HG02759 (cell line): ENCODE measurements at regions not wholly inside any gene's neighbourhood (a gene's known extent, or its start where the extent isn't known, plus 50 kb on each side); places are given as distances from the start of the nearest gene placed in this dataset.
"Not testable (repeated sequence)": the region's sequence is repeated elsewhere in the genome, so short reads cannot be mapped to it uniquely, and the experiment has no call there.

Experiments
- ATAC-seq: cut with Tn5 transposase; IDR thresholded peaks from one replicate; pipeline ENCODE4 v1.9.1; 2021; ENCODE audit warnings: mild to moderate bottlenecking, moderate library complexity; ENCODE audit not compliant: unreplicated experiment

DNA sequence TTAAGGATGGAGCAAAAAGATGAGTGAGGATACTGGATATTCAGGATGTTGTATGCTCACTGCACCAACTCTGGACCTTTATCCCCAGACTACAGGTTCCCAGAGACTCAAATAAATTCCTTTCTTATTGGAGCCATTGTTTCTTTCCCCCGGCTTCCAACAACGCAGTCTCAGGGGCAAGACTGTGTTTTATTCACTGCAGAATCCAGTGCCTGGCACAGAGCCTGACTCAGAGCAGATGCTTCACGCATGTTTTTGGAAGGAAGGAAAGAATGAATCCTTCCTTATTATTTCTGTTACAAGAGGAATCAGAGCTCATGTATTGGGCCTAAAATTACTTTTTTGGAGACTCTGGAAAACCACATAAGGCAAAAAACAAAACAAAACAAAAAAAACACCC is 96.0 kb upstream of the VGLL4 start:
- ATAC-seq, result no peak

DNA sequence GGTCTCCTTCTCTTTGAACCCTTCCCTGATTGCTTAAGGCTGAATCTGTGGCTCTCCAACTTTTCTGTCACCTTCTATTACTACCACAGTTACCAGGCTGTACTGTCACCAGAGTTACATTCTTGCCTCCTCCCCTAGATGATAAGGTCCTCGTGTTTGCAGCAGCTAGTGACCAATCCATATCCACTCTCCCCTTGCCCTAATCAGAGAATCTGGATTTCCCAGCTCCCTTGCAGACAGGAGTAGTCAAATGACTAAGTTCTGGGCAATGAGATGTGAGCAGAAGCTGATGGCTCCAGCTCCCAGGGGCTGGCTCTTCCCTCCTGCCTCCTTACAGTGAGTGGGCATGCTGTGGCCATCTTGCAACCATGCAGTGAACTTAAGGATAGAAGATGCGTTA is 95.4 kb upstream of the VGLL4 start:
- no peak for ATAC-seq

DNA sequence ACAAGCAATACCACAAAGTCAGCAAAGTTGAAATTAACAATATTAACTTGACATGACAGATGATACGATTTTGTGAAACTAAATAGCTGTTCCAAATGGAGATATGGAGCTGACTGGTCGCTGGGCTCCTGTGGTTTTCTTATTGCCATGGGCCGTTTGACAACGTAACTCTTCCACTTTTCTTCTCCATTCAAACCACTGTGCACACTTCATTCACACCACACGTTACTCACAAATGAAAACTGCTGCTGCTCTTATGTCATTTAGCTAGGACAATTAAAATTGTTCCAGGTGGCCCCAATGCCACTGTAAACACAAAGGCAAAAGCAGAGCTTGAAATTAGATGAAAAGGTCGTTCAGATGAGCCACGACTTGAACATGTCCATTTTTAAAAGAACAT is 94.0 kb upstream of the VGLL4 start:
- ATAC-seq, result no peak

DNA sequence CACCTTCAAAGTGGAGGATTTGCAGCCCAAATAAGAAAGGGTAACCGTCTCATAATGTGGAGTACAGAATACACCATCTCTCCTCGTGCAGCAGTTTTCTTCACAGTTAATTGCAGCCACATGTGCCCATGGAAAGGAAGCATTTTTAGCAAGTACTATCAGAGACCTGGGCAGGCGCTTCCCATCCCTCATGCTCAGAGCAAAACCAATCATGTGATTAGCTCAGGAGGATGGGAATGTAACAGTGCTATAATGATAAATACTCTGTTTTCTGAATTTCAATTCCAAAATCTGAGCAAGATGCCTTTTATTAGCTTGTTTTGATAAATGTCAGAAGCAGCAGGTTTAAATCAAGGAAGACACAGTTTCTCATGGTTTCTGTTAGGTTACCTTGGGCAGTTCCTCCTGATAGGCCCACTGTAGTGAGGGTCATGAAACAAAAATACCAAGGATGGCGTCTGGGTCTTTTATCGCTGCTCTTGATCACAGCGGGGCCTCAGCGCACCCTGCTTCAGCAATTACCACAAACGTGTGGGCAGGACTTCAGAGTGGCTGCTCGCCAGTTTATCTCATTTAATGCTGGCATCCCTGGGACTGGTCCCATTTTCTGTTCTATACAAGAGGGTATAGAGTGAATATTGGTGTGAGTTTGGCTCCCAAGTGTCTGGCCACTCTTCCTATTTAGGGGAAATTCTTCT is 92.6 kb upstream of the VGLL4 start:
- ATAC-seq, result no peak

DNA sequence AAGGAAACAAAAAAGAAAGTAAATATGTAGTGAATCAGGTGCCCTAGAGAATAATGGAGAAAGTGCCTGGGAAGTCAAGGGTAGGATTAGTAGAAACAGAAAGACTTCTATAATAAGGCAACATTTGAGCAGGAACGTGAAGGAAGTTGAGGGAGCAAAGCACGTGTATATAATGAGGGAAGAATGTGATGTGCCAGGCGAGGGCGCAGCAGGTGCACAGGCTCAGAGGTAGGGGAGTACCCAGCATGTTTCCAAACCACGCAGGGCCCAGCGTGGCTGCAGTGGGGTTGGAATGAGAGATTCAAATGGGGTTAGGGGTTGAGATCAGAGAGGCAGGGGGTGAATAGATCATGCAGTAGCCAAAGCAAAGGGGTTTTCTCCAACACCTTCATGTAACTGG is 91.9 kb upstream of the VGLL4 start:
- ATAC-seq, result no peak

DNA sequence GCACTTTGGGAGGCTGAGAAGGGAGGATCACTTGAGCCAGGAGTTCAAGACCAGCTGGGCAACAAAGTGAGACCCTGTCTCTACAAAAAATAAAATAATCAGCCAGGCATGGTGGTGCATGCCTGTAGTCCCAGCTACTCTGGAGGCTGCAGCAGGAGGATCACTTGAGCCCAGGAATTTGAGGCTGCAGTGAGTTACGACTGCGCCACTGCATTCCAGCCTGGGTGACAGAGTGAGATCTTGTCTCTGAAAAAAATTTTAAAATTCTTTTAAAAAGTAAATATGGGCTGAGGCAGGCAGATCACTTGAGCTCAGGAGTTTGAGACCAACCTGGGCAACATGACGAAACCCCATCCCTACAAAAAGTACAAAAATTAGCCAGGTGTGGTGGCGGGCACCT is 91.4 kb upstream of the VGLL4 start:
- ATAC-seq, result not testable (repeated sequence)

DNA sequence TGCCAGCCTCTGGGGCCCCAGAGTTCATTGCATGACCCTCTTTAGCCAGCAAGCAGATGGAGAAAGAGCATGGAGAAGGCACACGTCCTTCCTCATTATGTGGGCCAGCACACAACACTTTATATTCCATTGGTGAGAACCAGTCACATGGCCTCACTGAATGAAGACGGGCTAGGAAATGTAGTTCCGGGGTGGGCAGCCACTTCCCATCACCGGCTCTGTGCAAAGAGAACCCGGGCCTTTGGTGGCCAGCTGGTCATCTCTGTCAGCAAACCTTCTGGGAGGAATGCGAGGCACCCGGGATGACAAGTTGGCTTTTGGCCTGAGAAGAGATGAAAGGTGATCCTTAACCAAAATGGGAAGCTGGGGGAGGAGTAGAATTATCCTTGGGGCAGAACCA is 90.2 kb upstream of the VGLL4 start:
- ATAC-seq, result no peak

DNA sequence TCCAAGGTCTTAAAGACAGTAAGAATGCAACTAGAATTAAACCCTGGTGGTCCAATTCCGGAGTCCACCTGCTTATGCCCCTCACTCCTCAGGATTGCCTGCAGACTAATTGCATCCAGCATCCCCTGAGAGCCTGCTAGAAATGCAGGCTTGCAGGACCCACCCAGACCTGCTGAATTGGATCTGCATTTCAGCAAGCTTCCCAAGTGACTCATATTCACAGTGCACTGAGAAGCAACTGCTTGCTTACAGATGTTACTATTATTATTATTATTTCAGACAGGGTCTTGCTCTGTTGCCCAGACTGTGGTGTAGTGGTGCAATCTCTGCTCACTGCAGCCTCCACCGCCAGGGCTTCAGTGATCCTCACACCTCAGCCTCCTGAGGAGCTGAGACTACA is 83.5 kb upstream of the VGLL4 start:
- no peak for ATAC-seq

DNA sequence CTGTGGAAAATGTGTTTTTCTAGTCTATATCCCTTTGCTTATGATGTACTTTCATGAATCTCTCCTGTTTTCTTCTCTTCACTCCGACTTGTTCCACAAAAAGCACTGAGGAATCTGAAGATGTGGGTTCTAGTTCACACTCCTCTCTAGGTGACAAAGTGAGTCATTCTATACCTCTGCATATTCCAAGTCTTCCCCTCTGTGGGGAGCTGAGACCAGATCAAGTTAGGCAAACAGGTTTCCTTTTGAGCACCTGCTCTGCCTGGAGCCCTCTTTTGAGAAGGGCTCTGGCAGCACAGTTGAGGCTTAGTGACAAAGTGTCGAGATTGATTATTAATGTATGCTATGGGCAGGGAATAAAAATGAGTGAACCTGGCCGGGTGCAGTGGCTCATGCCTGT is 82.4 kb upstream of the VGLL4 start:
- ATAC-seq, result no peak

DNA sequence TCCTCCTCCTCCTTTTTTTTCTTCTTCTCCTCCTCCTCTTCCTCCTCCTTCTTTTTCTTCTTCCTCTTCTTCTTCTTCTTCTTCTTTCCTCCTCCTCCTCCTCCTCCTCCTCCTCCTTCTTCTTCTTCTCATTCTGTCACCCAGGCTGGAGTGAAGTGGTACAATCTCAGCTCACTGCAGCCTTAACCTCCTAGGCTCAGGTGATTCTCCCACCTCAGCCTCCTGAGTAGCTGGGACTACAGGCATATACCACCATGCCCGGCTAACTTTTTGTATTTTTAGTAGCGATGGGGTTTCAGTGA is 81.6 kb upstream of the VGLL4 start:
- ATAC-seq, result not testable (repeated sequence)

DNA sequence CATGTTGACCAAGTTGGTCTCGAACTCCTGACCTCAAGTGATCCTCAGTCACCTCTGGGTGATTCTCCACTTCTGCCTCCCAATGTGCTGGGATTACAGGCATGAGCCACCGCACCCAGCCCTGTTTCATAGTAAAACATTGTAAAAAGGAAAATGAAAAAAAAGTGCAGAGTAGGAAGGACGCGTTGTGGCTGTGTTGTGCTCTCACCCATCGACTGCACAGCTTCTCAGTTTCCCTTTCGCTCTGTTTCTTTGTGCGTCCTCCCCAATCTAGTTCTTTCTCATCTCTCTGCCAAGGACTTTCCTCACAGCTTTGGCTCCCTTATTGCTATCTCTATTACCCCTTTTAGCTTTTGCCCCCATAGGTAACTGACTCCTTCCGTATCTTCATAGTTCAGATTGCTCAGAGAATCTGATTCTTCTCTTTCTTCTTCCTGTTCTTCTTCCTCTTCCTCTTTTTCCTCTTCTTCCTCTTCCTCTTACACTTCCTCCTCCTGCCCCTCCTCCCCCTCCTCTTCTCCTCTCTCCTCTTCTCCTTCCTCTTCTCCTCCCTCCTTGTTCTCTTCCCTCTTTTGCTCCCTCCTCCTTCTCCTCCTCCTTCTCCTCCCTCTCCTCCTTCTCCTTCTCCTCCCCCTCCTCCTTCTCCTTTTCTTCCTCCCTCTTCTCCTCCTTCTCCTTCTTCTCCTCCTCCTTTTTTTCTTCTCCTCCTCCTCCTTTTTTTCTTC is 81.1 kb upstream of the VGLL4 start:
- peak; percentile 67 for ATAC-seq

DNA sequence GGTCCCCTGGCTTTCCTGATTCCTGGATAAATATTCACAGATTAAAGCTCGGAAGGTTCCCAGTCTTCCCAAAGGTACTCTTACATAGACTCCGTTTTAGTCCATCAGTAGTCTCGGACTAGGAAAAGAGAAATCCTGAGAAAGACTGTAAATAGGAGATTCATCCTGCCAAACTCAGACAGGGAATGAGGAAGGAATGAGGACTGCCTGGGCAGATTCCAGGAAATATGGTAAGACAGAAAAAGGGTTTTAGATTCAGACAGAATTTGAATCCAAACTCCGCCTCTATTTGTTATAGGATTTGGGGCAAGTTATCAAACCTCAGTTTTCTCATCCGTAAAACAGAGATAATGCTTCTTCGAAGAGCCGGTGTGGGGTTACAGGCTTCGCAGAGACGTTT is 77.8 kb upstream of the VGLL4 start:
- no peak for ATAC-seq

DNA sequence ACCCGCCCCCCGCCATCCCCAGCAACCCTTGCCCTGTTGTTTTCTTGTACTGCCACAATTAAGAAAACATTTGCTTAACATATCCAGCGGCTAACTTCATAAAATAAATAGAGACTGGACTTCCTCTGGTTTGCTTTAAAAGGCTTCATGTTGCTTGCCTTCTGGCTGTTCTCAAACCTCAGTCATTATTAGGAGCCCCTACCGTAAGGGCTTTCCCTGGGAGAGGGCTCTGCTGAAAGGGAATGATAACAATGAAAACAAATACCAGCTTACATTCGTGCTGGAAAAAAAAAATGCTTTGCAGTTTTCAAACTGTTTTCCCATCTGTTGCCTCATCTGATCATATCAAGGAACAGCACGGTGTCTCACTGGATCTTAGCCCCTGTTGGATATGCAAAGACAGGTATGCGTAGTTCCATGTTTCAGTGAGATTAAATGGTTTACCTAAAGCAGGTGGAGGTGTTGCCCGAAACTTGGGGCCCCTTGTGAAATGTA is 77.2 kb upstream of the VGLL4 start:
- no peak for ATAC-seq

DNA sequence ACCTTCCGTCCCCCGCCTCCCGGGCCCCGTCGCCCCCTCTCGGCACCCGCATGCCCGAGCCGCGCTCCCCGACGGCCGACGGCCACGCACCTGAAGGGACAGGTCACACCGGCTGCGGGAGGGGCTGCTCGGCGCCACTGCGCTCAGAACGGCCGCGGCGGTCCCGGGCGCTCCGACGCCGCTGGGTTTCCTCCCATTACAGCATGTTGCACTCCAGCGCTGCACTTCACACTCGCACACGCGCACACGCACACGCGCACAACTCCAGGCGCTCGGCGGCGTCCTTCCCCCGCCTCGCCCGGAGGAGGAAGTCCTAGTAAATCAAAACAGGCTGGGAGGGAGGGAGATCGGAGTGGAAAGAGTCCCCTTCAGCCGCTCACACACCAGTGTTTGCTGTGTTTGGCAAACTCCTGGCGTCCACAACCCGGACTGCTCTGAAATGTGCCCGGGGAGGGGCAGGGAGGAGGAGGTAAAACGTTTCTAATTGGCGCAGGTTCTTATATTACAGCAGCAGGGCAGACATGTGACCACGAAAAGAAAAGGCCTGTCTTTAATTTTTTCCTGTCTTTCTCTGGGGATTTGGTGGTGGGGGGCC is 76.7 kb upstream of the VGLL4 start:
- ATAC-seq, result no peak

DNA sequence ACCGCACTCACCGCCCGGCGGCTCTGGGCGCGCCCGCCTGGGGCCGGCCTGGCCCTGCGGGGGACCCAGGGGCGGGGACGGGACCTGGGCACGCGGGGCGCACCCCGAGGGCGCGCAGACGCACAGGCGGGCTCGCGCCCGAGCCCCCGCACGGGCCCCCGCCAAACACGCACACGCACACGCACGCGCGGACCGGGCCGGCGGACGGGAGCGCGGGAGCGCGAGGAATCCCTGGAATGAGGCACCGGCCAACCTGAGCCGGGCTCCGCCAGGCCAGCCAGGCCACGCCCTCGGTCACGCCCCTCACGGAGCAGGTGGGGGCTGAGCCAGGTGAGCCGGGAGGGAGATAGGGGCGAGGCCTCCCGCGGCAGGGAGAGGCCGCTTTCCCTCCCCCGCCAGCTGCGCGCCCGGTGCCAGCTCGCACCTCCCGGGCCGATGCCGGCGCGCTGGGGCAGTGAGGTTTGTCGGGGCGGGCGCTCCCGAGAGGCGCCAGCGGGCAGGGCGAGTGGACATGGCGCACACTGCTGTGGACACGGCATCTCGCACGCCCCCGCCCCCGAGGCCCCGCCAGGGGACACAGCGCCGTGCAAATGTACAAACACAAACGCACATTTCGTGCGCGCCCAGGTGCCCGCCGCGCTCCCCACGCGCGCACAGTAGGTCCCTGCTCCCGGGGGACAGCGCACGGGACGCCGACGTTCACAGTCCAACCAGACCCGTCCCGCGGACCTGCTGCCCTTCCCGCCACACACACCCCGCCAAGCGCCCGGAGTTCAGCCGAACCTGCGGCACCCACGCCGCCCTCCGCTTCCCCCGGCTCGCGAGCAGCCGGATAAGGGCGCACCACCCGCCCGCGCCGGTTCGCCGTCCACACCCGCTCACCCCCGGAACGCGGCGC is 75.9 kb upstream of the VGLL4 start:
- ATAC-seq, result peak; percentile 72

DNA sequence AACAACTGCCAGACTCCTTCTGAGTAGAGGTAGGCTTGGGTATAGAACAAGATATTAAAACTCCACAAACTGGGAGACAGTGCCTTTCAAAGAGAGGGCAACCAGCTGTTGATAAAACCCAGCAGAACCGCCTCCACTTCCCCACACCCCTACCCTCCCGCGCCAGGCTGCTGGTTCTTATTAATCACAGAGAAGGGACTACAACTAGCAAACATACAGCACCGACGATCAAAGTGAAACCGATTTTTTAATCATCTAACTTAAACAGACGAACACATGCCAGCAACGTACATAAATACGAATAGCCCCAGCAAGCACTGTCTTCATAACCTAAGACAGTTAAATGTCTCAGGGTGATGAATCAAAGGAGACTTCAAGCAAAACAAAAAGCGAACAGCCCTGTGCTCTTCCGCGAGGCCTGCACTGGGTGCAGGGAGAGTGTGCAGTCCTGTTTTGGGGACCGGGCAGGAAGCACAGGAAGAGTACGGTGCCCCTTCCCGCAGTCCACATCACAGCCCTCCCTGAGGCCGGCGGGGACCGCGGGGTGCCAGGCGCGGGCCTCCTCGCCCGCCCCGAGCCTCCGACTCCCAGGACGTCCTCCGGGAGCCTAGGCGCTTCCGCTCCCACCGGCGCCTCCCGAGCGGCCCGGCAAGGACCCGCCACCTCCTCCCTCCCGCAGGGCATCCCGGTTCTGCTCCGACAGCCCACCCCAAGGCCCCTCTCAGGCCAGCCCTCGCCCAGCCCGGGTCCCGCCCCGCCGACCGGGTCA is 75.1 kb upstream of the VGLL4 start:
- ATAC-seq, result peak; percentile 27

DNA sequence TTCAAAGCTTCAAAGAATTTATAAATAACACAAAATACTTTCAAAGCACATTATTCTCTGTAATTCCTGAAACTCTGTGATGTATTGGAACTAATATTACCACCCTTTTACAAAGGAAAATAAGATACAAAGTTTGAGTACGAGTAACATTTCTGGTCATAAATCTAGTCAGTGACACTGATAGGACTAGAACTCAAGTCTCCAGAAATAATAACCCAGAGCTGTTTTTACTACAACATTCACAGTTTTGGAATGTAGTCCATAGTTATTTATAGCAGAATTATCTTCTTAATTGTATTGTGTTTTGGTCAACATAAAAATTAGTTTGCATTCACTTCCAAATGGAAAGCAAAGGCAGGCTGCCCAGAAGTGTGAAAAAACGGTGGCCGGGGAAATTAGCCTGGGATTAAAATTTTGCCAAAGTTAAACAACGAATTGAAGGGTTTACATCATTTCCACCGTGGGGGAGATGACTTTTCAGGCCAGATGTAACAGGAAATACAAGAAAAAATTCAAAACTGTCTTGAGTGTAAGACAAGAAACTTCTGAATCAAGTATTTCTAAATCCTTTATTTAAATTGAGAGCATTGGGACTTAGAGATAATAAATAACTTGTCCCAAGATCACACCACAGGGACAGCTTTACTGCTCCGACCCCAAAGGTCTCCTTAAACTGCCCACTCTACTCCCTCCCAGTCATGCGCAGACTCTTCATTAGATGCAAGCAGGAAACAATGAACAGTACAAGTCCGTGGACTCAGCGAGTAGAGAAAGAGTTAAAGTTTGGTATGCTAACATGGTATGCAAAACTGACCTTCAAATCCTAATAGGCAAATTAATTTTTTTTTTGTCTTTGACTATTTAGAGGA is 74.3 kb upstream of the VGLL4 start:
- no peak for ATAC-seq

DNA sequence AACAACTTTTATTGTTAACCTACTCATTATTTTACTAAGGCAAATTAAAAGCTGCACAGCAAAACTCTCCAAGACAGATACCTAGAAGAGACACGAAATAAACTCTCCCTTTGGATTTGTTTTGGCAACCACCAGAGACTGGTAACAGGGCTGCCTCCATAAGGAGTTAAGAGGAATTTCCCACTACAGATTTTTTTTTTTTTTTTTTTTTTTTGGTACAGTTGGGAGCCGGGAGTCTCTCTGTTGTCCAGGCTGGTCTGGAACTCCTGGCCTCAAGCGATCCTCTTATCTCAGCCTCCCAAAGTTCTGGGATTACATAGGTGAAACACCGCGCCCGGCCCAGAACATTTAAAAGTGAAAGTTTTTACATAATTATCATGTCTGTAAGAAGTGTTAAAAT is 73.6 kb upstream of the VGLL4 start:
- no peak for ATAC-seq

DNA sequence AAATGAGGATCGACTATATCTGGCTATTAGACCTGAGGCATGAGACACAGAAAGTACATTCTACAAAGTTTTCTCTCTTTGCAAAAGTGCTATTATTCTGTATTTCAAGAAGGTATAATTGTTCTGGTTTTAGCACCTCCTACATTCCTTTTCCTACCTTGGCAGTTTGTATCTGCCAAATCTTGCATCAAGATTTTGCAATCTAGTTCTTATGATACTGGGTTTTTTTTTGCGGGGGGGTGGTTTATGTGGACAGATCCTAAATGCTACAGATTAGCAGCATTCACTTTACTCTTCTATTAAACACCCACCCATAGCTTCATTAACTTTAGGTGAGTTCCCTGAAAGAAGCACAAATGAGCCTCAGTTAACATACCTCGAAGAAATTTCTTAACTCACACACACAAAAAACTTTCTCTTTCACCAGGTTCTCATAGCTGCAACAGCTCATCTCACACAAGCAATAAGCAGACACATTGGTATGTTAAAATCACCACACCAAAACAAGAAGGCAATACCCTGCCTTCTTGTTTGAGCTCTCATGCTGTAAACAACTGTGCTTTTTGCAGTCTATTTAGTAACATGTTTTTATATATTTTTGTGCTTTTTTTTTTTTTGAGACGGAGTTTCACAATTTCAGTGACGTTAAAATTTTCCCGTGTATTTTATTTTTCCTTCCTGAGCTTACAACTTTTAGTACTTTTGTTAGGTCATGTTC is 73.0 kb upstream of the VGLL4 start:
- no peak for ATAC-seq
